ENCODE measurements at regions not wholly inside any gene's neighbourhood (a gene's known extent, or its start where the extent isn't known, plus 50 kb on each side); places are given as distances from the start of the nearest gene placed in this dataset.
A peak's percentile ranks its signal among the peaks of the same experiment; 100 is the strongest.
"Not testable (repeated sequence)": the region's sequence is repeated elsewhere in the genome, so short reads cannot be mapped to it uniquely, and the experiment has no call there.

DNA sequence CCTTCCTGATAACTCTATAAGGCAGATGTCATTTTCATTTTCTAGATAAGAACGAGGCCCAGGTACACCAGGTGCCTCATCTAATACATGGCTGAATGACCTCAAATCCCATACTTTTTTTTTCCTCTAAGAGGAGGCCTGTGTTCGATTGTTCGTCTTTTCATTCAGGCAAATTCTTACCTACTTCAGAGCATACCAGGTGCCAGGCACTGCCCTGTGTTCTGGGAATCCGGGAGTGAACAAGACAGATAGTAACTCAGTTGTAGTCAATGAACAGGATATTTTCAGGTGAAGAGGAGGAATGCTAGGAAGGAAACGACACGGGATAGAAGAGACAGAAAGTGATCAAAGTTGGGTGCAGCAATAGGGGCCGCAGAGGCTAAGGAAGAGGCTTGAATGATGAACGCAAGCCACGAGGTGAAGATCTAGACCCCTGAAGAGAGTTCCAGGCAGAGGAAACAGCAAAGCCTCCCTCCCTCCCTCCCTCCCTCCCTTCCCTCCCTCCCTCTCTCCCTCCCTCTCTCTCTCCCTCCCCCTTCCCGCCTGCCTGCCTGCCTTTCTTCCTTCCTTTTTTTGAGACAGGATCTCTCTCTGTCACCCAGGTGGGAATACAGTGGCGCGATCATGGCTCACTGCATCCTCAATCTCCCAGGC, 150.1 kb upstream of the ZNF217 start:
- no peak for DNase-seq

DNA sequence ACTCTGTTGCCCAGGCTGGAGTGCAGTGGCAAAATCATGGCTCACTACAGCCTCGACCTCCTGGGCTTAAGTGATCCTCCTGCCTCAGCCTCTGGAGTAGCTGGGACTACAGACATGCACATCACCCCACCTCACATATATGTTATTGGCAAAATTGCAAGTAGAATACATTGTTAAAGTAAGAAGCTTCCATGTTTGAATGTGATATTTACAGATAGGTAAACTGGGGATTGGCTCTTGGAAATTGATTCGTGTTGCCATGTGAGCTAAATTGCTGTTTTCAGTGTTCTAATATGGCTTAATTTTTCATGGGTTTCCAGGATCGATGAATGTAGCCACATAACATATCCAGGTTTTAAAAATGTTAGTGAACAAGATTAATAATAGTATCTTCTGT, 149.0 kb upstream of the ZNF217 start:
- no peak for DNase-seq

GRCh38 chr20:53741726-53742028, 148.0 kb upstream of the ZNF217 start:
- no peak for DNase-seq

DNA sequence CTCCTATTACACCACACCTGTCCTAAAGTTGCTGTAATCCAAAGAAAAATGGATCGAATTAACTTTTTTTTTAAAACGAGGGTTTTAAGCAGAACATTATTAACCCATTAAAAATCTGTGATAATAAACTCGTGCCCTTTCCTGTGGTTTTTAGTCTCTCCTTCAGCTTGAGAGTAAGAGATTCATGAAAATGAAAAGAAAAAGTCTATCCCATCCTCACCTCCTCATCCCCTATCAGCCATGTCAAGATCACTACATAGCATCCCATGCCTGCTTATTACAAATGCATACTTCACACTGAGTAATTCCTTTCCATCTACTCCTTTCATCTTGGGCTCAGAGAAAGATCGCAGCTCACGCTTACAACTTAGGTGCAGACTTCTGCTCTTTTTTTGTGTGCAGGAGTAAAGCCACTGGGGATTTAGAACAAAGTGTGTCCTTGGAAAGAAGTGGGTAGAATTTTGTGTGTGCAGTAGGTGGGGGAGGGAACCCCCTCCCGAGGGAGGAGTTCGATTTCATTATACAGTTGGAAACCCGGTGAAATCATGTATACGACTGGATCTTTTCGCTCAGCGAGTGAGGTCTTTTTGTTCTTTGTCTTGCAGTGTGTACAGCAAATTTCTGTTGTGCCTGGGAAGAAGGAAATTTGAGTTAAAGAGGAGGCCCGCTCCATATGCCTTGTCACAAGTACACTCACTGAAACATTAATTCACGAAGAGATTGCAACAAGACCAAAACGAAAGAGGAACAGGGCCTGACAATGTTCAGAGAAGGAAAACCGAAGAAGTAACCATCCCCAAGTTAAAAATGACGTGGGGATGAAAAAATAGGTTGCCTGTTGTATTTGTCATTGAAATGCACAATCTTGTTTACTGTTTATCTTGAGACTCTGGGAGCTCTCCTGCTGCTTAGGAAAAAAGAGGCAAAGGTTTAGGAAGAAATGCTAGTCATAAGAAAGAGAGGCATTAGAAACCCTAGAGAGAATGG, 146.5 kb upstream of the ZNF217 start:
- DNase-seq = peak; percentile 65 to 84 (median 74)

- DNase-seq = peak; percentile 49 to 77 (median 71)
These were observed 145.5 kb upstream of the ZNF217 start for GRCh38 chr20:53738945-53739798.

GRCh38 chr20:53738039-53738944, 144.7 kb upstream of the ZNF217 start:
- no peak for DNase-seq

- DNase-seq = peak in 3 of 4 experiments; percentile 36 to 59 (median 52)
These were observed 143.9 kb upstream of the ZNF217 start for GRCh38 chr20:53737396-53738038.

GRCh38 chr20:53736757-53737395, 143.2 kb upstream of the ZNF217 start:
- peak in 3 of 4 experiments; percentile 48 to 68 (median 61) for DNase-seq

DNA sequence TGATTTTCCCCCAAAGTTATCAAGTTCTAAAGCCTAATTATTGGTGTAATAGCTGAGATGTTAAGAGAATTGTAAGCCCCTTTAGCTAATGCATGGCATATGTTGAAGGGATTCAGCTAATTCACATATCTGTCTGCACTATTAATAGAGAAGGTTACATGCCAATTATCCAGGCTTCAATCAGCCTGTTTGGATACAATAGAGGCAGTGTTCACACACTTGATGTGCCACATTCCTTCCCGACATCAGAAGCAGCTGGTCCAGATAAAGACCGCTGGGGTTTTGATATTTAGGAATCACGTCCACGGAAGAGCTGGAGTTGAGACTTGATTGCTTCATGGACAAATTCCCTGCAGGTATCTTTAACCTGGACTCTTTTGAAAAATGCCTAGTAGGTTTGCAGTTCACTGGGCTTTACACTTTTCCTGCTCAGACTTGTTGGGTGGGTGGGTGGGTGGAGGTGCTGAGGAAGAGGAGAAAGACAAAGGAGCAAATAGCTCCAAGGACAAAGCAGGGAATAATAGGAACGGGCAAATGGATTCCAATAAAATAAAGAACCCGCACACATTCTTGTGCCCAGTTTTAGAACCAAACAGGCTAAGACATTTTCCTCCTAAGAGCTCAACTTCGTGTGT, 142.6 kb upstream of the ZNF217 start:
- DNase-seq = no peak

GRCh38 chr20:53735536-53736050, 142.0 kb upstream of the ZNF217 start:
- DNase-seq = peak in 2 of 4 experiments; percentile 25 to 40

GRCh38 chr20:53734006-53734688, 140.5 kb upstream of the ZNF217 start:
- DNase-seq = no peak

GRCh38 chr20:53731595-53731994, 138.0 kb upstream of the ZNF217 start:
- DNase-seq = no peak

- no peak for DNase-seq
These were observed 134.7 kb upstream of the ZNF217 start for GRCh38 chr20:53728359-53728758.

DNA sequence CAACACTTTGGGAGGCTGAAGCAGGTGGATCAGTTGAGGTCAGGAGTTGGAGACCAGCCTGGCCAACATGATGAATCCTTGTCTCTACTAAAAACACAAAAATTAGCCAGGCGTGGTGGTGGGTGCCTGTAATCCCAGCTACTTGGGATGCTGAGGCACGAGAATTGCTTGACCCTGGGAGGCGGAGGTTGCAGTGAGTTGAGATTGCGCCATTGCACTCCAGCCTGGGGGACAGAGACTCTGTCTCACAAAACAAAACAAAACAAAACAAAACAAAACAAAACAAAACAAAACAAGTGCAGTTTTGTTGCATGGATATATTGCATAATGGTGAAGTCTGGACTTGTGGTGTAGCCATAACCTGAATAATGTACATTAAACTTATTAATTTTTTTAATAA, 133.6 kb upstream of the ZNF217 start:
- peak in 1 of 4 experiments; percentile 18 for DNase-seq

- DNase-seq = no peak
These were observed 131.9 kb upstream of the ZNF217 start for GRCh38 chr20:53725575-53725970.

DNA sequence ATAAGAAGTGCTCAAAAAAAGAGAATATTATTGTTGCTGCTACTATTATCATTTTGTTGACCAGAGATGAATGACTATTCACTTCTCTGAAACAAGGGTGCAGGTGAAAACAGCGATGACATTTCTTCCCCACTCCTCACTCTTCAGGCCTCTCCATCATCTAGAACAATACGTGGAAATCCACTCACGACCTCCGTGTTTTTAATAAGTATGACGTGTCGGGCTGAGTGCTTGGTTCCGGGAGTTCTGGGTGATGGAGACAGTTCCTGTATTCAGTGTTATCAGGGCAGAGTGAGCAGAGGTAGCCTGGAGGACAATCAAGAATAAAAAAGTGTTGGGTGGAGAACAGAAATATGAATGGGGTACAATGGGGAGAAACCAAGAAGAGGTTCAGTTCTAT, 130.0 kb upstream of the ZNF217 start:
- no peak for DNase-seq

GRCh38 chr20:53723045-53723444, 129.4 kb upstream of the ZNF217 start:
- DNase-seq = no peak

GRCh38 chr20:53722515-53723036, 128.9 kb upstream of the ZNF217 start:
- no peak for DNase-seq

- DNase-seq = not testable (repeated sequence)
These were observed 127.9 kb upstream of the ZNF217 start for GRCh38 chr20:53721445-53721963.

Data from suppressor macrophage (primary cell).